ENCODE measurements at regions not wholly inside any gene's neighbourhood (a gene's known extent, or its start where the extent isn't known, plus 50 kb on each side); places are given as distances from the start of the nearest gene placed in this dataset.

GRCh38 chr2:56123538-56123937 lies 60.3 kb upstream of the CCDC85A start:
- DNase-seq (ENCODE audit: extremely low read depth, insufficient read length): no peak
- Histone ChIP-seq H3K36me3 (ENCODE audit: control insufficient read depth, insufficient read depth, low read length) (no peaks in the 10 kb centered on the region), H3K4me3 (replicated peaks; ENCODE audit: low read depth, low read length) (no peak overlapping the region), H3K27me3 (replicated peaks; ENCODE audit: control insufficient read depth, insufficient read depth, low read length) (no peaks in the 10 kb centered on the region)
- no peak for TF ChIP-seq CTCF (IDR thresholded peaks at IDR 0.05; ENCODE audit: insufficient read depth, low read length, poor library complexity, severe bottlenecking)

- no peak for TF ChIP-seq CTCF (IDR thresholded peaks at IDR 0.05; ENCODE audit: insufficient read depth, low read length, poor library complexity, severe bottlenecking)
- no peak overlapping the region for H3K4me3 ChIP-seq (replicated peaks; ENCODE audit: low read depth, low read length)
- DNase-seq (ENCODE audit: extremely low read depth, insufficient read length): no peak
- no peaks in the 10 kb centered on the region for H3K27me3 ChIP-seq (replicated peaks; ENCODE audit: control insufficient read depth, insufficient read depth, low read length)
- no peaks in the 10 kb centered on the region for H3K36me3 ChIP-seq (ENCODE audit: control insufficient read depth, insufficient read depth, low read length)
These were observed 56.8 kb upstream of the CCDC85A start for GRCh38 chr2:56127010-56127409.

GRCh38 chr2:56127463-56128152 lies 56.2 kb upstream of the CCDC85A start:
- H3K4me3 ChIP-seq (replicated peaks; ENCODE audit: low read depth, low read length): no peak overlapping the region
- no peak for DNase-seq (ENCODE audit: extremely low read depth, insufficient read length)

DNA sequence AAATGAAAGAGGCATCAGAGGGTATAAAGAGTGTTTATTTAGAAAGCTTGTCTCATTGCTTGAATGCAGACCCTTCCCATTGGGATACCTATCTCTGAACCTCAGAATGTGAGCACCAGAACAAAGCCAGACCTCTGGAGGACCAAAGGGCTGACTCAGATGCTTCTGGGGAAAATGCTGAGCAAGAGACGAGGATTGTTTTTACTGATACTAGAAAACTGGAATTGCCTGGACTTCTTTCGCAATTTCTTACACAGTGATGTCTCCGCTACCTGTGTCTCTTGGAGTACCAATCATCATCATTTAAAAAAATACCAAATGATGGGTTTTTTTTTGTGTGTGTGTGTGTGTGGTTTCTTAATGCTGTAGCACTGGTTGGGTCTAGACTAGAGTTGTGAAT lies 55.6 kb upstream of the CCDC85A start:
- no peak overlapping the region for H3K4me3 ChIP-seq (replicated peaks; ENCODE audit: low read depth, low read length)
- no peaks in the 10 kb centered on the region for H3K36me3 ChIP-seq (ENCODE audit: control insufficient read depth, insufficient read depth, low read length)

More at GRCh38 chr2:56127463-56128152, 56.2 kb upstream of the CCDC85A start:
- Histone ChIP-seq H3K36me3 (ENCODE audit: control insufficient read depth, insufficient read depth, low read length) (no peaks in the 10 kb centered on the region), H3K27me3 (replicated peaks; ENCODE audit: control insufficient read depth, insufficient read depth, low read length) (no peaks in the 10 kb centered on the region)
- no peak for TF ChIP-seq CTCF (IDR thresholded peaks at IDR 0.05; ENCODE audit: insufficient read depth, low read length, poor library complexity, severe bottlenecking)

DNA sequence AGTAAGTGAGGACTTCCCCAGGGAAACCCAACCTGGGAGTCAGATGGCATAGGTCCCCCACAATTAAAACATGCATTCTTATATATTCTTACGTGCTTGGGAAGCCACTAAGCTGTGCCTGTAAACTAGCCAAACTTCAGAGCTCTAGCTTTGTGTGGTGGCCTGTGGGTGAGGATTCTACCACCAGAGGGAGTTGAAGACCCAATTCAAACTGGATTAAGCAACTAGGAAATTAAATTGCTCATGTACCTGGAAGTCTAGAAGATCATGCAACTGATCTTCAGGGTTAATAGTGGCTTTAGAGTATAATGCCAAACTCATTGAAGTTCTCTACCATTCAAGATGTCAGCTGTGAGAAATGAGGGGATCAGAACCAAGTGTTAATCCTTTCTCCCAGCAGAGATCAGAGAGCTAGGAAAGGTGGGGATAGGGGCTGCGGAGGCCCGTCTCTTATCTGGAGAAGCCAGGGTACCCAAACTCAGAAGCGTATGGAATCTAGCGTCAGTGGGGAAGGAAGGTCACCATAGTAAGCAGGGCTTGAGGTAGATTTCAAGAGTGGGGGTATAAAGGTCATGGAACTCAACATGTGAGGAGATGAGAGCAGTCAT lies 53.2 kb upstream of the CCDC85A start:
- Histone ChIP-seq H3K4me3 (replicated peaks; ENCODE audit: low read depth, low read length) (no peak overlapping the region), H3K36me3 (ENCODE audit: control insufficient read depth, insufficient read depth, low read length) (no peaks in the 10 kb centered on the region), H3K27me3 (replicated peaks; ENCODE audit: control insufficient read depth, insufficient read depth, low read length) (no peaks in the 10 kb centered on the region; the same call in 1 of the 2 replicates)
- TF ChIP-seq CTCF (IDR thresholded peaks at IDR 0.05; ENCODE audit: insufficient read depth, low read length, poor library complexity, severe bottlenecking): peak; percentile 64
- DNase-seq (ENCODE audit: extremely low read depth, insufficient read length): no peak

More for the DNA sequence above, 55.6 kb upstream of the CCDC85A start:
- DNase-seq (ENCODE audit: extremely low read depth, insufficient read length): no peak
- no peaks in the 10 kb centered on the region for H3K27me3 ChIP-seq (replicated peaks; ENCODE audit: control insufficient read depth, insufficient read depth, low read length)
- no peak for TF ChIP-seq CTCF (IDR thresholded peaks at IDR 0.05; ENCODE audit: insufficient read depth, low read length, poor library complexity, severe bottlenecking)
